ENCODE measurements at regions not wholly inside any gene's neighbourhood (a gene's known extent, or its start where the extent isn't known, plus 50 kb on each side); places are given as distances from the start of the nearest gene placed in this dataset.

DNA sequence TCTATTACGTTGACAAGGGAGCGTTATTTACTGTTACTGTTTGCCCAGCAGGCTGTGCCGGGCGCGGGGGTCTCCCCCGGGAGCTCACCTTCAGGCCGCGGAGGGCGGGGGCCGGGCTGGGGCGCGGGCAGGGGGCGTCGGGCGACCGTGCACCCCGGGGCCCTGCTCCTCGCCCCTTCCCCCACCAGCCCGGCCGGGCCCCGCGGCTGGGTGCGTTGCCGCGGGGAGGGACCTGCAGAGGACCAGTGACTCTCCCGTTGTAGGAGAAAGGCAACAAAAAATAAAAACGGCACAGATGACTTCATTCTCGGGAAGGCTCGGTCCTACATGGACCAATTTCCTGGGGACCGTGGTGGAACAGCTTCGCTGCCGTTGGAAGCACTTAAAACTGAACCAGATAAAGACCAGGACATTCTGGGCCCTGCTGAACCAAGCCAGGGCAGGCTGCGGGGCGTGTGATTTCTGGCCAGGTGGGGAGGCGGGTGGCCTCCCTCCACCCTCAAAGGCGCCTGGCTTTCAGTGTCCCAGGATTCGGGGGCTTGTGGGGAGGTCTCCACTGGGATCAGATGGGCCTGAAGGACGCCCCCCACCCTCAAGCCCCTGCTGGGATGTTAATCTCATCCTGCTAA lies 57.4 kb downstream of the IGLL1 start:
- DNase-seq: no peak

DNA sequence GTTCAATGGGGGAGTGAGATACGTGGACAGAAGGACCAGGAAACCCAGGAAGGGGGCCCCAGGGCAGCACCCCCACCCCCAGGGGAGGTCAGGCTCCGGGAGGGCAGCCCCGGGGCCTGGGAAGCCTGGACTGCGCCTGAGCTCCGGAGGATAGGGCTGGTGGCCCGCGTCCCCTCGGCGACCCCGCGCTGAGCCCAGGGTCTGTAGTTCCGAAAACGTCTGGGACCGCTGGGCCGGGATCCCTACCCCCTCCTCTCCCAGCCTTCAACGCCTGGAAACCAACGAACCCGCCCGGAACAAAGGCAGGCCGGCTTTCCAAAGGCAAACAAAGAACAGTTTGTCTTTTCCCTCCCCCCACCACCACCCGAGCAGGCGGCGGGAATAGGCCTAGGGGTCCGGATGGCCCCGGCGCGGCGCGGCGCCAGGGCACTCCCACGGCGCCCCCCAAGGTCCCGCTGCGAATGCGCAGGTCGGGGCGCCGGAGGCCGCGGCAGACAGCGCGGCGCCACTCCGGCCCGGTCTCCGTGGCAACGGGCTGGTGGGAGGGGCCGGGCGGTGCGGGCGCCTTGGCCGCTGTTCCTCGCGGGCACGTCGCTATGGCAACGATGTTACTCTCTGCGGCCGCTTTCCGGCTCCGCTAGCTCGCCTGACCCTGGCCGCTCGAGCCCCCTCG lies 58.5 kb downstream of the IGLL1 start:
- DNase-seq: peak; percentile 96

DNA sequence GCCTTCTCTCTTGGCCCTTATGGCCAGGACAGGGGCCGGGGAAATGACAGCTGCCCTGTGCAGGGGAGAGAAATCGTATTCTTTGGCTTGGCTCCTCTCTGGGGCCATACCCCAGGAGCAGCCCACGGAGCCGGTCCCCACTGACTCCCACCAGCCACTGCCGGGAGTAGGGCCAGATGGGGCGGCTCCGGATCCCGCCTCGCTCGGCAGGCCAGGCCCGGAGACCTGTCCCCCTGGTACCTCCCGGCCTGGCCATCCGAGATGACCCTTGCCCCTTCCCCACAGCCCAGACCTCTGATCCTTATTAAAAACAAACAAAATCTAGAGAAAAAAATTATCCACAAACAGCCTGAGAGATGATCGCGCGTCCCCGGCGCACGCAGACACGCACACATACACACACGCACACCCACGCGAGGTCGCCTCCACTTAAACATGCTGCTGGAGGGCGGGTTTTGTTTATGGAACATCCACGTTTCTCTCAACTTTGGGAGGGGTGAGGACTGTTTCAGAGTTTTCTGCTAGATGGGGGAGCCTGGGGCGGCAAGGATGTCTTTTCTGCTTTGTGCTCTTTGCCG lies 59.1 kb downstream of the IGLL1 start:
- no peak for DNase-seq

DNA sequence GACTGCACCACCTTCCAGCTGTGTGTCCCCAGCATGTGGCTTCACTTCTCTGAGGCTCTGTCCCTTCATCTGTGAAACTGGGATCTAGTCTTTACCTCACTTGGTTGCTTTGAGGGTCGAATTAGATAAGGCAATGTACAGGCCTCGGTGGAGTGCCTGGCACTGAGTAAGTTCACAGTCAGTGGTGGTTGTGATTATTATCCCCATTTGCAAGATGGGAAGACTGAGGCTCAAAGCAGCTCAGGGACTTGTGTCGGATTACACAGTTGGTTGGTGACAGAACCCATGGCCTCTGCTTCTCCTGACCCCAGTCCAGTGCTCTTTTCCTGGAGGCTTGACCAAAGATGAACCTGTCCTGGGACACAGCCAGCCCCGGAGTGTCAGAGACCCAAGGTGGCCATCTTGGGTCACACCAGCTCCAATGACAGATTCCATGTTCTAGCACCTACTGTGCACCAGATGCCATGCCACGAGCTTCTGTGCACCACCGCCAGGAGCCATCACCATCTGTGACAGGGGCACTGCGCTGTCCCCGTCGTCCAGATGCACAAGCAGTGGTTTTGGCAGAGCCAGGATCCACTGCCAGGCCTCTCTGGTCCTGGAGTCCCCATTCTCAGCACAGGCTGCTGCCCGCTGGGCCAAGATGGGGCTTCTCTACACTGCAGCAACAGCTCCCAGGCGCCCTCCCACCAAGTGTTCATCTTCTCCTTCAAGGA lies 60.5 kb downstream of the IGLL1 start:
- no peak for DNase-seq

DNA sequence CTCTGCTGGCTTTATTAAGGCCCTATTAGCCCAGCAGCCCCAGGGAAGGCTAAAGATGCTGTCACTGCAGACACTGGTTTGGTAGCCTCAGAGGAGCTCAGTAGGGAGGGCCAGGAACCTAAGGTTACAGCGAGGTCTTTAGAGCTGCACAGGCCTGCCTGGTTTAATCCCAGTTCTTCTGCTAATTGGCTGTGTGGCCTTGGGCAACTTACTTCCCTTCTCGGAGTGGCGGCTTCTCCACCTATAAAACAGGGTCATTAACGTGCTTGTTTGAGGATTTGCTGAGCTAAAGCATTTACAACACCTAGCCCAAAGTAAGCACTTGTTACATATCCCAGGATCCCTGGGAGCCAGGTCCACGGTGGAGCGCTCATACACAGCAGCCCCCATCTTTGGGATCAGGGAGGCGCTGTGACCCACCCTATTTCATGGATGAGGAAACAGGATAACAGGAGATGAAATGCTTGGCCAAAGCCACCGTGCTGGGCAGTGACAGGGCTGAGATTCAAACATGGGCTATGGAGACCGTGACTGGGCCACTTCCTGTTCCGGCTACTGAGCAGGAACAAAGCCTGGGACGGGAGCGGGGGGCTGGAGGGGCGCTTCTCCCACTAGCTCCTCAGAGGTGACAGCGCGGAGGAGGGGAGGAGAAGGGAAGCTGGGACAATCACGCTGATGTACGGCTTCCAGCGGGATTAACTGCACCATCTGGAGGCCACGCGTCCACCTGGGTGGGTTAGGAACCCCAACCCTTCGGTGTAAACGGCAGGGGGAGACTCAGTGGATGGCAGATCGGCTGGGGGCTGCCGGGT lies 61.5 kb downstream of the IGLL1 start:
- peak; percentile 16 for DNase-seq

DNA sequence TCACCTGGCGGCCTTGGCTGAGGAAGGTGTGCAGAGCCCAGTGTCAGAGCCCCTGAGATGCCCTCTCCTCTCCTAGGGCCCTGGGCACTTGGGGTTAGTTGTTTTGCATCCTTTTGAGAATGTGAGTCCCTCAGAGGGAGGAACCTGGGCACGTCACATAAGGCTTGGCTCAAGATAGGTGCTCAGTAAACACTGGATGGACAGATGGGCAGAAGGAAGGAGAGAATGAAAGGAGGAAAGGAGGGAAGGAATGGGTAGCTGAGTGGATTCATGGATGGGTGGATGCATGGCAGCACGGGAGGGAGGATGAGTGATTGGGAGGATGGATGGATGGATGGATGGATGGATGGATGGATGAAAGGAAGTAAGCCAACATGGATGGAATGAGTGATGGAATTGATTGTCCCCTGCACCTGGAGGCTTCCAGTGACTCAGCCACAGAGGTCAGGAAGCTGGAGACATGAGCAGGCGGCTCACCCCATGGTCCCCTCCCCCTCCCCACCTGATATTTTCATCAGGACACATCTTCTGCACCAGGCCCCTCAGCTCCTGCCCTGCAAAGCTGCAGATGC lies 62.2 kb downstream of the IGLL1 start:
- no peak for DNase-seq

DNA sequence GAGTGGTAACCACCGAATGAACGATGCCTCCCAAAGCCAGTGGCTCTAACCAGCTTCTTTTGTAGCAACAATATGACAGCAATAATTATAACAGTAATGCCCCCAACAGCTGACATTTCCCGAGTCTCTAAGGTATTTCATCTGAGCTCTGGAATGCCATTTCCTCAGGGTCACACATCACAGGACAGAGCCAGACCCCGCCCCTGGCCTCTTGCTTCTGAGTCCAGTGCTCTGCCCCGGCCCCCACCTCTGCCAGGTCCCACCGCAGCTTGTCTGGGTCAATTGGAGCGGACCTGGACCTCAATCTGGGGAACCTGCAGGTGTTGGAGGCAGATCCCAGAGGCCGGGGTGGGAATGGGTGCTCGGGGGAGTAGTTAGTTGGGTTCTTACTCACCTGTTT lies 63.8 kb downstream of the IGLL1 start:
- no peak for DNase-seq

DNA sequence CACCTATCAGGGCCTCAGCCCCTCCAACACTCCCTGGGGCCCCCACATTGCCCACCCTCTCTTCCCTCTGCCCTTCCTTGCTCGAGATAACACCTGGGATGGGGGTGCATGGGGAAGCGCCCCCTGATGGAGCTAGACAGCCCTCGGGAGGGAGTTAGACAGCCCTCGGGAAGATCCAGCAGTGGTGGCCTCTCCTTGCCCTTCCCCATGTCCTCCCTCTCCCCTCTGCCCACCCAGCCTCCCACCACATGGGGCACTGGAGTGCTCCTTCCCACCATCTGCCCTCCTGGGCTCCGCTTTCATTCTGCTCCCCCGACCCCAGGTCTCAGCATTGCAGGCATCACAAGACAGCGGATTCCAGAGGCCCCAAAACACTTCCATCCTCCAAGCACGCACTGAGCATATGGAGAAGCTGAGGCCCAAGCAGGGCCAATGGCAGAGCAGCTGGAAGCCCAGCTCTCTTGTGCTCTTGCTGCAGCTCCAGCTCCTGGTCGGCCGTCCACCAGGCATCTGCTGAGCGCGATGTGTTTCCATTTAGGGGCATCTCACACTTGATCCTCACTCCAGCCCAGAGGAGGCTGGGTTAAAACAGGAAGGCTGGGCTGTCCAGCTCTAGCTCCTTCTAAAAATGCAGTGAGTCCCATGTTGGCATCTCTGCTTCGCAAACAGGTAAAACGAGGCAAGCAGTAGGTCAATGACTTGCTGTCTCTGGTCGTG lies 65.6 kb downstream of the IGLL1 start:
- DNase-seq: no peak

DNA sequence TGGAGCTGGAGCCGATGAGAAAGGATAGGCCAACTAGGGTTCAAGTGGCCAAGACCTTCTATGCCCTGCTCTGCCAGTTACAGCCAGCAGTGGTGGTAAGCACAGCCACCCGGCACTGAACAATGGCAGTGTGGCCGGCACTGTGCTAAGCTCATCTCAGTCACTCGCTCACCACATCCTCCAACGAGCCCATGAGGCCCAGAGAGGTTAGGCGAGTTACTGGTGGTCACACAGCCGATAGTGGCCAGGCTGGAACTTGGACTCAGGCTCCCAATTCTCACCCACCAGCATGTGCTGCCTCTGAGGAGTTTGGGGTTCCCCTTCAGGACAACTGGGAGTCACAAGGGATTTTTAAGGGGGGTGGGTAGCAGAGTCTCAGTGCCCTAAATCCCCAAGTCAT lies 66.4 kb downstream of the IGLL1 start:
- DNase-seq: no peak

DNA sequence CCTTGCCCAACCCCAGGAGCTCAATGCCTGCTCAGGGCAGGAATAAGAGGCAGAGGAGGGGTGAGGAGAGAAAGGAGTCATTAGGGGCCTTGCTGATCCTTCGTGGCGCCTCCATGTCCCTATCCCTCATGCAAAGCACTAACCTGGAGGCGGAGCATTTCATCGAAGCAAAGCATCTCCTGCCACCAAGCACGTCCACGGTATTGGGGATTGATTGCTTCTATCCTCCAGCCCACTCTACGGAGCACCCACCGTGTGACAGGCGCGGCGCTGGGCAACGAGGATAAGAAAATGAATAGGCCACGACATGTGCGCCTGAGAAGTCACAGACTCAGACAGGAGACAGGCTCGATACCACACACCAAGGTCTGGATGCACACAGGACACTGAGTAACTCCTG lies 67.0 kb downstream of the IGLL1 start:
- no peak for DNase-seq

DNA sequence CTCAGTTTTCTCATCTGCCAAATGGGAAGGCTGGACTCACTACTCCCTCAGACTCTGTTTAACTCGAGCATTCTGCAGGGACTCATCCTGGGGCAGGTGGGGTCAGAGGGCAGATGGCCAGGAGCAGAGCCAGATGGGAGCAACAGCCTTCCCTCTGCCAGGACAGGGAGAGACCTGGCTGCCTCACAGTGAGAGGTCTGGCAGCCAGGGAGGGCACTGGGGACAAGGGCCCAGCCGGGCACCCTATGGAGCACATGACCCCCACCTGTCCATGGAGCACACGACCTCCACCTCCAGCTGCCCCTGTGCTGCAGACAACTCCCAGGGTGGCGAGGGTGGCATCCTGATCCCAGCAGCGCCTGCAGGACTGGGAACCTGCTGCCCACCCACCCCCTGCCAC lies 67.4 kb downstream of the IGLL1 start:
- DNase-seq: no peak

DNA sequence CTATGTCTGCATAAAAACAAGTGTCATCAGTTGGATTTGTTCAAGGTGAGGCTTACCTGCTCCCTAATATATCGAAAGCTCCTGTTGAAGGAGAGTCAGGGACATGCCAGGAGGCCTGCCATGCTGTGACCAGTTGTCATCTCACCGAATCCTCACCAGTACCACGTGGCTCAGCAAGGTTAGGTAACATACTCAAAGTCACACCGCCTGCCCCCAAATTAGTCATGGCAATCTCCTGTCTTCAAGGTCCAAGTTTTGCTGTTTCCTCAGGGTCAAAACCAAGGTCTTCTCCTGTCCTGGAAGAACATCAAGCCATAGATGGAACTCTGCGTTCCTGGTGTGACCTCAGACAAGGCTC lies 67.8 kb downstream of the IGLL1 start:
- no peak for DNase-seq

DNA sequence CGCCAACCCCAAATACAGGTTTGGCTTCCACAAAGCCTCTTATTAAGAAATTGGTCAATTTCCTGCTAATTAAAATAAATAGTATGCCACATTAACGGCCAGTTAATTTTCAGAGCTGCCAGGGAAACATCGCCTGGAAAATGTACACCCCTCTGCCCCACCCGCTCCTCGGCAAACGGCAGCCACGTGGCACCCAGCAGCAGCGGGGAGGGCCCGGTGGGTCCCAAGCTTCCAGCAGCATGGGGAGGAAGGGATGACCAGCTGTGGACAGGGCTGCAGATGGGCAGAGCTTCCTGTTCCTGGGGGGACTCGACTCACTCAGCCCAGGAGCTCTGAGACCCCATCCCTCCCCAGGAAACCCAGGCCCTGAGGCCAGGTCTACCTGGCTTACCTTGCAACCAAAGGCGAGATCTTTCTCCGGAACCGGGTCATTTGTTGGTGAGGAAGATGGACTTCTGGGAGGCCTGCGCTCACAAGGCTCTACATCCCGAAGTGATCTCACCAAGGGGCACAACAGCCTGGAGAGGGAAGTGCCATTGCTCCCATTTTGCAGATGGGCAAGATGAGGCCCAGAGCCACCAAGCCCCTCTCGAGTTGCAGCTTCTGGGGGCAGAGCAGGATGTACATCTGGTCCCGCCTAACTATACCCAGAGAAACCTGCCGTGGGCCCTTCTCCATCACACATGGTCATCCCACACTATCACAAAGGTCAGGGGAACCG lies 68.3 kb downstream of the IGLL1 start:
- DNase-seq: no peak

DNA sequence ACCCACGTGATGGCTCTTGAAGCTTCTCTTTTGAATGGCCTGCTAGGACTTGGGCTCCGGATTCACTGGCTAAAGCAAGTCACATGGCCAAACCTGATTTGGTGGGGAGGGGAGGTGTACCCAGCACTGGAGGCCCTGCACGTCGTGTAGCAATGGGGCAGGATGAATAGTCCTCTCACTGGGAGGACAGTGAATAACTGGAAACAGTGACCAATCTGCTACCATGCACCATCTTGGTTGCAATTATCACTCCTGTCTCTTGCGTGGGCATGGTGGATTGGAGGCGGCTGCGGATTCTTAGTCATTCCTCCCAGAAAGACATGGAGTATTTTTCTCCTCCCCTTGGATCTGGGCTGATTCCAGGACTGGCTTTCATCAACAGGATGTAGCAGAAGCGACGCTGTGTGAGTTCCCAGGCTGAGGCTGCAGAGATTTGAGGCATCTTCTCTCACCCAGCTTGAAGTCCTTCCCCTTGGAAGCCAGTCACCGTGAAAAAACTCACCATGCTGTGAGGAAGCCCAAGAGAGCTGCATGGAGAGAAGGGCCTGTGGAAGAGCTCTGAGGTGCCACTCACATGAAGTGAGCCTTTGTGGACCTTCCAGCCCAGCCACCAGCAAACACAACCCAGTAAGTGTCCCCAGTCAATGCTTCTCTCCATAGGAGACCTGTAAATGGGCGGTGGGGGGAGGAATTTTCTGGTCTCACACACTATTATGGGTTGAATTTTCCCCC lies 70.4 kb downstream of the IGLL1 start:
- DNase-seq: no peak

DNA sequence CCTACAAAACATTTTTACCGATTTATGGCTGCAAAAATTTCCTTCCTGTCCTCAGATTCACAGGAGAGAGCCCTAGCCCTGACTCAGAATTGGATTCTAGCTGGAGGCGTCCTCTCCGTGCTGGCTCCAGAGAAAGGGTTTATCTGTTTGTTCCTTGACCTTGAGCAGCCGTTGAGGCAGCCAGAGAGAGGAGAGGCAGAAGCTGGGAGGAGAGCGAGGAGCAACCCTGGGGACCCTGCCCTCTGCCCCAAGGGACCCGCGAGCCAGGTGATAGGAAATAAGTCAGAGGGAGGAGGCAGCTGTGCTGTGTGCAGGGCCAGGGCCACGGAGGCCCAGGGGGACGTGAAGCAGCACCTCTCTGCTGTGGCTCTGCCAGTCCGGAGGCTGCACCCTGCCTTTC lies 75.6 kb downstream of the IGLL1 start:
- DNase-seq: no peak

DNA sequence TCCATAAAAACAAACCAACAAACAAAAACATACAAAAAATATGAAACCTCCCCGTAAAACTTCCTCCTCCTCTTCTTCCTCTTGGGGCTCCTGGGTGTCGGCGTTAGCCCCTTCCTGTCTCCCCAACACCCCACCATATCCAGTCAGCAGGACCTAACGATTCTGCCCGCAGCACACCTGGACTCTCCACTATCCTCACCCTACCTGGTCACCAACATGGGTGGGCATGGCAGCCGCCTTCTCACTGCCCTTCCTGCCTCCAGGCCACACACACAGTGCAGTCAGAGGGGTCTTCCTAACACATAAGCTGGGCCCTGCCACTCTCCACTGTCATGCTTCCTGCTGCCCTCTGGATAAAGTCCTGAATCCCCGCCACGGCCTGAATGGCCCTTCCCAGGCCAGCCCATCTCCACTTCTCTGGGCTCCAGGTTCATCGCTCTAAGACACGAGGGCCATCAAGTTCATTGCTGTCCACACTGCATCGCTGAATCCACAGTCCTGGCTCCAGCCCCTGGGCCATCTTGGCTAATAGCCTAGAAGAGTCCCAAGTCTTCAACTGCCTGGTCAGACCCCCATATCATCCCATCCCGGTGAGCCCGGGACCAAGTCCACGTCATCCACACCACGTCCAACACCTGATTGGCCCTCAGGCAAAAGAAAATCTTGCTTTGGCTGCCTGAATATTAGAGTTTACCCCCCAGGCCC lies 76.2 kb downstream of the IGLL1 start:
- DNase-seq: no peak

DNA sequence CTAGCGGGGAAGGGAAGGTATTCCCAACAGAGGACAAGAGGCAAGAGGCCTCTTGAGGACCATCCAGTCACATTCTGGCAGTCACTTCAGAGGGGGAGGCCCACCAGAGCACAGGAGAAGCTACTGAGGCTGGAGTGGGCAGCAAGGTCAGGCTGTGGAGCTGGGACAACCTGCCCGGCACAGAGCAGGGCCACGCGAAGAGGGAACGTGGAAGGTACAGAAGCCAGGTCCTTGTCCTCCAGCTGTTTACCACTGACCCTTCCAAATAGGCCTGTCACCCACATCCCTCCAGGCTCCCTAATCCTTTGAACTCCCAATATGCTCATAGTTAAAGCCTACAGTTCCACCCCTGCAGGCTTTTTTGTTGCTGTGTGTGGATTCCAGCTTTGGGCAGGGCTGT lies 76.9 kb downstream of the IGLL1 start:
- no peak for DNase-seq

DNA sequence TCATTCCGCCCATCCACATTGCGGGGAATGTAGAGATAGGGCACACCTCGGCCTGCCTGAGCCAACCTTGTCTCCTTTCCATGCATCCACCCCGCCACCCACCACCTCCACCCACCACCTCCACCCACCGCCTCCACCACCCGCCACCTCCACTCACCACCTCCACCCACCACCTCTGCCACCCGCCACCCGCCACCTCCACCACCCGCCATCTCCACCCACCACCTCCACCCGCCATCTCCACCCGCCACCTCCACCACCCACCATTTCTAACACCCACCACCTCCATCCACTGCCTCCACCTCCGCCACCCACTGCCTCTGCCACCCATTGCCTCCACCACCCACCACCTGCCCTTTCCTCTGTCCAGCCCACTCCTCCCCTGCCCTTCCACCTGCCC lies 78.4 kb downstream of the IGLL1 start:
- DNase-seq: no peak

DNA sequence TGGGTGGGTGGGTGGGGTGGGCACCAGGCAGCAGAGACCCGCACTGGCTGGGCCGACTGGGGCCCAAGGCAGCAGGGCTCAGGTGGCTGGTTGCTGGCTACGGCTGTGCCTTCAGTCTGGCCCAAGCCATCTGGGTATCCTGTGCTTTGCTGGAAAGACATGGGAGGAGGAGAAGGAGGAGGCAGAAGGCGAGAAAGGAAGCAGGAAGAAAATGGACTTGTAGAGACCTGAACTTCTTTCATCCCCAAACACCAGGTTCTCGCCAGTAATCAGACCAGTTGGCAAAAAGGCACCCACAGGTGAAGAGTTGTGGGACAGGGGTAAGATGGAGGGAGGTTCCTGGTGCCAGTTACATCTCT lies 78.8 kb downstream of the IGLL1 start:
- no peak for DNase-seq

Measured in RPMI8226 (cell line).